ENCODE measurements at regions not wholly inside any gene's neighbourhood (a gene's known extent, or its start where the extent isn't known, plus 50 kb on each side); places are given as distances from the start of the nearest gene placed in this dataset.

DNA sequence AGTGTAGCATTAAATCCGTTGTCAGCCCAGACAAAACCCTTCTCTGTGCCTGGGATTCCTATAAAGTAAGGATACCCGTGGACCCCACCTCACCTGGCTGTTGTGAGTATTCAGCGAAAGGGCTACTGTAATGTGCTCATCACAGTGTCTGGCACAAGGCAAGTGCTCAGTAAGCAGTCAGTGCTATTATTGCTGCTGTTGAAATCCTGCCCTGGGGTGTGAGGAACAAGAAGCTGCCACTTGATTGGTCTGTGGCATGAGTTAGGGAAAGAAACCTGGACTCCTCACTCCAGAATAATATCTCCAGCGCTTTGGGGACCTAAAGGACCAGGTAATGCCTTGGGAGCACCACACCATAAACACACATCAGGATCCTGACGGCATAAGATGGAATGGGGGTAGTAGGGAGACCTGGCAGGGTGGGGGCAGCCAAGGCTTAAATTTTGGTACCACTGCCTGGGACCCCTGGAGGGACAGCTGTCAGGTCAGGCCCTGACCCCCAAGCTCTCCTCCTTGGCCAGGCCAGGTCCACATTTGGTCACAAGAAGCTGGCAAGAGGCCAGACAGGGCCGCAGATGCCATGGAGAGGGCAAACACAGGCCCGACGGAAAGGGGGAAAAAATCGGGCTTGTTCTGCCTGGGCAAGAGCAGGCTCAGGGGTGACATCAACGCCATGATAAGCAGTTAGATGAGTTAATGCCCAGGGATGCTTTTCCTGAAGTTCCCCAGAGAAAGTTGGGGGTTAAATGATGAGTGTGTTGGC, 66.5 kb downstream of the MRPL14 start:
- Histone ChIP-seq H2AK5ac (ENCODE audit: insufficient read length, low read length) (no peak overlapping the region), H3K9me3 (ENCODE audit: control insufficient read depth, low read depth, low read length) (no peaks in the 10 kb centered on the region), H4K91ac (ENCODE audit: insufficient read length, low read depth, low read length) (no peak overlapping the region), H3K79me2 (ENCODE audit: insufficient read depth, low read length) (no peaks in the 10 kb centered on the region), H3K4ac (ENCODE audit: low read depth, low read length) (no peak overlapping the region), H3K18ac (ENCODE audit: insufficient read length, low read depth, low read length) (no peak overlapping the region), H3K4me1 (ENCODE audit: insufficient read depth, low read length) (no peaks in the 10 kb centered on the region), H2BK12ac (ENCODE audit: insufficient read length, low read depth, low read length) (no peak overlapping the region), H4K8ac (replicated peaks; ENCODE audit: insufficient read length, low read depth, low read length) (no peak overlapping the region), H4K5ac (ENCODE audit: insufficient read length, low read depth, low read length) (no peak overlapping the region), H3K27me3 (ENCODE audit: insufficient read depth, low read length) (no peaks in the 10 kb centered on the region), H3K56ac (ENCODE audit: insufficient read length, low read depth, low read length) (no peak overlapping the region), H3K9ac (ENCODE audit: extremely low read depth, insufficient read length, low read length) (no peak overlapping the region), H3K79me1 (ENCODE audit: insufficient read depth, low read depth, low read length, poor library complexity, severe bottlenecking) (no peaks in the 10 kb centered on the region), H3K23me2 (ENCODE audit: insufficient read length, low read depth, low read length, poor library complexity, severe bottlenecking) (no peaks in the 10 kb centered on the region), H2BK120ac (ENCODE audit: low read depth, low read length, poor library complexity, severe bottlenecking) (no peak overlapping the region), H2BK15ac (ENCODE audit: low read depth, low read length) (no peak overlapping the region), H3T11ph (ENCODE audit: low read length) (no peak overlapping the region), H4K20me1 (ENCODE audit: control insufficient read depth, insufficient read depth, insufficient read length) (no peaks in the 10 kb centered on the region), H3K27ac (ENCODE audit: insufficient read length, low read depth, low read length) (no peak overlapping the region), H2BK5ac (ENCODE audit: insufficient read length, low read length) (no peak overlapping the region), H3K4me2 (ENCODE audit: insufficient read depth, insufficient read length, low read length) (no peak overlapping the region), H3K23ac (ENCODE audit: insufficient read length, low read depth, low read length) (no peak overlapping the region), H2BK20ac (ENCODE audit: low read depth, low read length, poor library complexity, severe bottlenecking) (no peak overlapping the region), H2AFZ (ENCODE audit: low read length) (no peak overlapping the region), H3K14ac (ENCODE audit: insufficient read depth, low read length) (no peak overlapping the region)
- Mint-ChIP-seq H3K4me1 (peaks cover 12 to 20% of the 10 kb centered on the region in 2 experiments), H3K9me3 (peaks cover 0 to 4% of the 10 kb centered on the region in 2 experiments; a peak in 1 of 5 replicates), H3K4me3 (no peak overlapping the region), H3K36me3 (ENCODE audit: insufficient read depth in 1 of 3, low read depth in 3 of 3) (peaks cover 0 to 7% (median 3%) of the 10 kb centered on the region in 3 experiments; a peak in 3 of 7 replicates), H3K27me3 (ENCODE audit: low read depth) (peaks cover 11% of the 10 kb centered on the region), H3K27ac (no peak overlapping the region; a peak in 1 of 7 replicates)
- no CpG with 5 or more reads among the region's 10 CpGs for WGBS (ENCODE audit: extremely low coverage, insufficient read length, low lambda C conversion rate)
- no peak for DNase-seq
- no peak for TF ChIP-seq CTCF (conservative IDR thresholded peaks at IDR 0.05)
